A673 (cell line): ENCODE measurements at regions not wholly inside any gene's neighbourhood (a gene's known extent, or its start where the extent isn't known, plus 50 kb on each side); places are given as distances from the start of the nearest gene placed in this dataset.

ENCODE experiments used
- BruUV-seq: library from RNA; stranded (reverse); fragments of 400-500 nt; replicated peaks from 2 replicates; lab custom pipeline; 2021; lab: Mats Ljungman, UMichigan
- CTCF ChIA-PET: fragments of 300-600 bp; sonication (Branson Sonifier 250); formaldehyde crosslinking; loops from one replicate; lab custom pipeline; 2022; ENCODE audit warnings: antibody characterized with exemption; lab: Charles Lee
- POLR2A ChIA-PET: fragments of 300-600 bp; sonication (Branson Sonifier 250); formaldehyde crosslinking; loops from one replicate; lab custom pipeline; 2022; ENCODE audit warnings: antibody characterized with exemption; ENCODE audit not compliant: low non-redundant PET; lab: Charles Lee
- DNase-seq: peaks from one replicate; pipeline ENCODE4 v3.0.0-alpha.2; 2015; ENCODE audit warnings: low spot score
- H3K27ac ChIP-seq: fragments of 200-600 bp; sonication (generic); 2 replicates; pipeline ENCODE4 v1.5.1; 2016; ENCODE audit warnings: mixed run types, low read depth, mild to moderate bottlenecking, mixed read lengths, antibody characterized with exemption, low read length; ENCODE audit not compliant: poor library complexity, severe bottlenecking
- H3K27me3 ChIP-seq: fragments of 200-600 bp; sonication (generic); replicated peaks from 2 replicates; pipeline ENCODE4 v1.6.1; 2017; ENCODE audit warnings: mixed run types, low read depth, mild to moderate bottlenecking, mixed read lengths, antibody characterized with exemption, low read length; ENCODE audit not compliant: insufficient read depth, poor library complexity
- H3K36me3 ChIP-seq: fragments of 200-600 bp; sonication (generic); 2 replicates; pipeline ENCODE4 v1.6.1; 2016; ENCODE audit warnings: mixed run types, mild to moderate bottlenecking, mixed read lengths, antibody characterized with exemption, low read length; ENCODE audit not compliant: insufficient read depth, poor library complexity, severe bottlenecking
- H3K4me1 ChIP-seq: fragments of 200-600 bp; sonication (generic); 2 replicates; pipeline ENCODE4 v1.6.1; 2017; ENCODE audit warnings: mixed run types, mild to moderate bottlenecking, mixed read lengths, antibody characterized with exemption, low read length; ENCODE audit not compliant: insufficient read depth, poor library complexity, severe bottlenecking
- H3K4me3 ChIP-seq: fragments of 200-600 bp; sonication (generic); 2 replicates; pipeline ENCODE4 v1.5.1; 2016; ENCODE audit warnings: low read depth, mixed run types, mild to moderate bottlenecking, mixed read lengths, low read length; ENCODE audit not compliant: poor library complexity, severe bottlenecking
- H3K9me3 ChIP-seq: fragments of 200-600 bp; sonication (generic); 2 replicates; pipeline ENCODE4 v1.6.1; 2016; ENCODE audit warnings: mixed run types, low read depth, mild to moderate bottlenecking, mixed read lengths, antibody characterized with exemption, low read length; ENCODE audit not compliant: poor library complexity, severe bottlenecking
- EZH2 ChIP-seq: fragments of 200-600 bp; sonication (generic); IDR thresholded peaks from 2 replicates; pipeline ENCODE4 v1.6.1; 2017; ENCODE audit warnings: borderline replicate concordance, low read depth, mild to moderate bottlenecking, mixed read lengths, antibody characterized with exemption, low read length; ENCODE audit not compliant: poor library complexity, severe bottlenecking
- intact Hi-C: fragments of 100-400 bp; cut with micrococcal nuclease; formaldehyde crosslinking; loops from one replicate; pipeline ENCODE4 v1.10.0; 2022; ENCODE audit not compliant: unreplicated experiment
- TF ChIP-seq, protein P1 (sequence below): fragments of 300-800, 200-600 bp; sonication (generic); conservative IDR thresholded peaks from 2 replicates; pipeline ENCODE4 v1.5.1; 2017; ENCODE audit warnings: low read depth, mild to moderate bottlenecking, antibody characterized with exemption, low read length, moderate library complexity, mixed read lengths

DNA sequence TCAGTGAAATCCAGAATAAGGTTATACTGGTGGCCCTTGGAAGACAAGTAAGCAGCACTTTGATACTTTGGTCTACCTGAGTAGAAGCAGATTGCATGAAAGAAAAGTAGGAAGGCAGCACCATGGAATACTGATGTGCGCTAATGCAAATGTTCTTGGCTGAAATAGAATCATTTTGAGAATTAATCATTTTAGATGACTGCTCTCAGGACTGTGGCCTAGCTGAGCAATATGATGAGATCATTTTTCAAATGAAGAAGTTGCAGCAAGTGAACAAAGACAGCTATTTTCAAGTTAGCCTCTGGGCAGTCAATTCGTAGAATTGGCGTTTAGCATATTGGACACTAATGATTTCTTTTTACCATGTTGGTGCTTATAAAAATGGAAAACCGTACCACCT, 483.5 kb downstream of the TMEM232 start:
- ChIA-PET POLR2A (no interaction called here), CTCF (no interaction called here)
- H3K27me3 ChIP-seq = no peaks in the 10 kb centered on the region
- no peak overlapping the region for H3K4me3 ChIP-seq
- BruUV-seq = no TSS peak
- H3K4me1 ChIP-seq = no peaks in the 10 kb centered on the region
- intact Hi-C loops = no loop called here
- H3K36me3 ChIP-seq = no peaks in the 10 kb centered on the region
- no peak for DNase-seq
- TF ChIP-seq EZH2 = no peak
- TF ChIP-seq, protein P1, sequence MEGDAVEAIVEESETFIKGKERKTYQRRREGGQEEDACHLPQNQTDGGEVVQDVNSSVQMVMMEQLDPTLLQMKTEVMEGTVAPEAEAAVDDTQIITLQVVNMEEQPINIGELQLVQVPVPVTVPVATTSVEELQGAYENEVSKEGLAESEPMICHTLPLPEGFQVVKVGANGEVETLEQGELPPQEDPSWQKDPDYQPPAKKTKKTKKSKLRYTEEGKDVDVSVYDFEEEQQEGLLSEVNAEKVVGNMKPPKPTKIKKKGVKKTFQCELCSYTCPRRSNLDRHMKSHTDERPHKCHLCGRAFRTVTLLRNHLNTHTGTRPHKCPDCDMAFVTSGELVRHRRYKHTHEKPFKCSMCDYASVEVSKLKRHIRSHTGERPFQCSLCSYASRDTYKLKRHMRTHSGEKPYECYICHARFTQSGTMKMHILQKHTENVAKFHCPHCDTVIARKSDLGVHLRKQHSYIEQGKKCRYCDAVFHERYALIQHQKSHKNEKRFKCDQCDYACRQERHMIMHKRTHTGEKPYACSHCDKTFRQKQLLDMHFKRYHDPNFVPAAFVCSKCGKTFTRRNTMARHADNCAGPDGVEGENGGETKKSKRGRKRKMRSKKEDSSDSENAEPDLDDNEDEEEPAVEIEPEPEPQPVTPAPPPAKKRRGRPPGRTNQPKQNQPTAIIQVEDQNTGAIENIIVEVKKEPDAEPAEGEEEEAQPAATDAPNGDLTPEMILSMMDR = no peak
- no peak overlapping the region for H3K27ac ChIP-seq
- no peaks in the 10 kb centered on the region for H3K9me3 ChIP-seq

DNA sequence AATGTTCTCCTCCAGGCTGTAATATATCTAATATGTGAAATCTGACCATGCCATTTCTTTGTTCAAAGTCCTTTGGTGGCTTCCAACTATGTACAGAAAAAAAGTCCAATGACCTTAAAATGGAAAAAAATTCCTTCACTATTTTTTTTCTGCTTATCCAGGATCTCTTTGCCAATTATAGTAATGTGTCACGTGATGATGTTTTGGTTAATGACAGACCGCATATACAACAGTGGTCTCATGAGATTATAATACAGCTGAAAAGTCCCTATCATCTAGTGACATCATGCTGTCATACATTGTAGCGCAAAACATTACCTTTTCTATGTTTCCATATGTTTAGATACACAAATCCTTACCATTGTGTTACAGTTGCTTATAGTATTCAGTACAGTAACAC, 477.6 kb downstream of the TMEM232 start:
- intact Hi-C loops = no loop called here
- BruUV-seq = no TSS peak
- H3K9me3 ChIP-seq = no peaks in the 10 kb centered on the region
- H3K27me3 ChIP-seq = no peaks in the 10 kb centered on the region
- no peak overlapping the region for H3K4me3 ChIP-seq
- no peak overlapping the region for H3K27ac ChIP-seq
- H3K4me1 ChIP-seq = no peaks in the 10 kb centered on the region
- no peak for DNase-seq
- CTCF ChIA-PET = no interaction called here
- H3K36me3 ChIP-seq = no peaks in the 10 kb centered on the region
- POLR2A ChIA-PET = no interaction called here
- TF ChIP-seq EZH2 = no peak
- TF ChIP-seq, protein P1 = no peak

DNA sequence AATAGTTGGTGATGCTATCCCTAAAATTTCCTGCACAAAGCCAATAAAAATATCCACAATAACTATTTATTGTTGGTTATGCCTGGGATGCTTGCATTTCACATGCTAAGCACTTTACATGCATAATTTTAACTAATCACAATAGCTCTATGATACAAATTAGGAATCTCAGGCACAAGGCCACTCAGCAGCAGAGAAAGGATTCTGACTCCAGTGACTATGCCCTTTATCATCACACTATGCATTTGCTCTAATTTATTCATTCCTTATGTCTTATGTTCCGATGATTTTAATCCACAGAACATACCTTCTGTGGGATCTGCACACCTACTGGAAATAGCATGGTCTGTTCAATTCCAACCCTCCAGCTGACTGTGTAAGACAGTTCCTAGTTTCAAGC, 476.1 kb downstream of the TMEM232 start:
- ChIA-PET POLR2A (no interaction called here), CTCF (no interaction called here)
- no peaks in the 10 kb centered on the region for H3K27me3 ChIP-seq
- no peak for TF ChIP-seq EZH2
- TF ChIP-seq, protein P1 = no peak
- no peaks in the 10 kb centered on the region for H3K9me3 ChIP-seq
- no peak for DNase-seq
- BruUV-seq = no TSS peak
- H3K36me3 ChIP-seq = no peaks in the 10 kb centered on the region
- no peak overlapping the region for H3K27ac ChIP-seq
- intact Hi-C loops = no loop called here
- no peaks in the 10 kb centered on the region for H3K4me1 ChIP-seq
- H3K4me3 ChIP-seq = no peak overlapping the region
